WI38 (cell line): ENCODE measurements at regions not wholly inside any gene's neighbourhood (a gene's known extent, or its start where the extent isn't known, plus 50 kb on each side); places are given as distances from the start of the nearest gene placed in this dataset.

ENCODE experiments used
- H3K4me3 ChIP-seq: 2 replicates; pipeline ENCODE4 v1.5.1; 2011; ENCODE audit warnings: low read depth, mild to moderate bottlenecking, control low read depth, low read length
- TF ChIP-seq, protein P1 (sequence below): IDR thresholded peaks from 2 replicates; pipeline ENCODE4 v1.5.1; 2012; ENCODE audit warnings: low read depth, mild to moderate bottlenecking, control low read depth, low read length

DNA sequence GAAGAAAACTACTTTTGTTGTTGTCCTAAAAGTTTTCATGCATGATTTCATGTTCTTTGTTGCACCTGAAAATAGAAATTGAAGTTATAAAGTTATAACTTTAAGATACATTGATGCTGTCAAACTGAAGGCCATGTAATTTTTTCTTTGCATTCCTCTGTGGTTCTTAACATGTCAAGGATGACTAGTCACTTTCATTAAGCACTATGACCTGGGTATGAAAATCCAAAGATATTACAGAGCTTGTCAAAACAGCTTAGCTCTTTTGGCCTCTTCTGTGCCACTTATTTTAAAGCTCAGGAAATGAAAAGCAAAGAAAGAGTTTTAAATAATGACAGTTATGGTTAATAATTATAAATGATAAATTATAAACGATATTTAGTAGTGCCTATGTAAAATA lies 241.6 kb upstream of the CACNA2D1 start:
- TF ChIP-seq, protein P1, sequence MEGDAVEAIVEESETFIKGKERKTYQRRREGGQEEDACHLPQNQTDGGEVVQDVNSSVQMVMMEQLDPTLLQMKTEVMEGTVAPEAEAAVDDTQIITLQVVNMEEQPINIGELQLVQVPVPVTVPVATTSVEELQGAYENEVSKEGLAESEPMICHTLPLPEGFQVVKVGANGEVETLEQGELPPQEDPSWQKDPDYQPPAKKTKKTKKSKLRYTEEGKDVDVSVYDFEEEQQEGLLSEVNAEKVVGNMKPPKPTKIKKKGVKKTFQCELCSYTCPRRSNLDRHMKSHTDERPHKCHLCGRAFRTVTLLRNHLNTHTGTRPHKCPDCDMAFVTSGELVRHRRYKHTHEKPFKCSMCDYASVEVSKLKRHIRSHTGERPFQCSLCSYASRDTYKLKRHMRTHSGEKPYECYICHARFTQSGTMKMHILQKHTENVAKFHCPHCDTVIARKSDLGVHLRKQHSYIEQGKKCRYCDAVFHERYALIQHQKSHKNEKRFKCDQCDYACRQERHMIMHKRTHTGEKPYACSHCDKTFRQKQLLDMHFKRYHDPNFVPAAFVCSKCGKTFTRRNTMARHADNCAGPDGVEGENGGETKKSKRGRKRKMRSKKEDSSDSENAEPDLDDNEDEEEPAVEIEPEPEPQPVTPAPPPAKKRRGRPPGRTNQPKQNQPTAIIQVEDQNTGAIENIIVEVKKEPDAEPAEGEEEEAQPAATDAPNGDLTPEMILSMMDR = no peak
- no peak overlapping the region for H3K4me3 ChIP-seq

DNA sequence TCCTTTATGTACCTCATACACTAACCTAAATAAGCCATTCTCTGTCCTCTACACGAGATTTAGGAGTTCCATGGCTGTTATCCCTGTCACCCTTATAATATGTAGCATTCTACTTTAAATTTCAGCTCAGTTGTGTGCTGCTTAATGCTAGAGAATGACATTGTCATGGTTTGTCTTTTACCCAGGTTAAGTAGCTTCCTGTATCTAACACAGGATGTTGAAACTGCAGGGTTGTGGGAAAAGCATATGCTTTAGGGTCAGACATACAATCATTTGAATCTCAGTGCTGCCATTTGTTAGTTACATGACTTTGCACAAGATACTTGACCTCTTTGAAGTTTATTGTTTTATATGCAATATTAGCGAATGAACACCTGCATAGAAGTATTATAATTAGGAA lies 235.1 kb upstream of the CACNA2D1 start:
- TF ChIP-seq, protein P1 = no peak

DNA sequence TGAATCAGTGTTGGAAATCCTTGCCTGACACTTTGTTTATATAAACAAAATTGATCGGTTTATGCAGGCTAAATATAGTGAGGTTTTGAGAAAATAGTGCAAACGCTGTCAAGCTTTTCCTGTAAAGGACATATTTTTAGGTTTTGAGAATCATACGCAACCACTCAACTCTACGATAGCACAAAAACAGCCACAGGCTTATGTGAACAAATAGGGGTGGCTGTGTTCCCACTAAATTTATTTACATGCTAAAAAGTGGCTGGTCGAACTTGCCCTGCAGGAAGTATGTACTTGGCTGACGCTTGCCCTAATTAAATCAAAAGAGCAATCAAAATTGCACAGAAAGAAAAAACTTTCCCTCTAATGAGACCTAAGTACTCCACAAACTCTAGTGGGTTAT lies 234.7 kb upstream of the CACNA2D1 start:
- TF ChIP-seq, protein P1 = no peak
- no peak overlapping the region for H3K4me3 ChIP-seq

More for the DNA sequence above, 235.1 kb upstream of the CACNA2D1 start:
- H3K4me3 ChIP-seq = no peak overlapping the region

DNA sequence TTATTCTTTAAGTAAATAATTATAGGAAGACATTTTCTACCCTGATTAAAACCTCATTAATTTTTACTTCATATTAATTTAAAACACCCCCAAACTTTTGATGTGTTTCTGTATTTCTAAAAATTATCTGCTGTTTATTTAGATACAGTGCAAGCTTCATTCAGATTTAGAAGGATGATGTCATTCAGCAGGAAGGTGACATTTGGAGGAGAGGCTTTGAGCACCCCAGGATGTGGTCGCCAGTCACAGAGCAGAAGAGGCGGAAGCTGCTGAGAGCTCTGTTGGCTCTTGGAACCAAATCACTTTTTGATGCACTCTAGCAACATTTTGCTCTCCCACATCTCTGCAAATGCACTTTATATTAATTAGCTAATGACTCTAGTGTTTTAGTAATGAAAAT lies 233.9 kb upstream of the CACNA2D1 start:
- no peak overlapping the region for H3K4me3 ChIP-seq
- TF ChIP-seq, protein P1 = no peak

DNA sequence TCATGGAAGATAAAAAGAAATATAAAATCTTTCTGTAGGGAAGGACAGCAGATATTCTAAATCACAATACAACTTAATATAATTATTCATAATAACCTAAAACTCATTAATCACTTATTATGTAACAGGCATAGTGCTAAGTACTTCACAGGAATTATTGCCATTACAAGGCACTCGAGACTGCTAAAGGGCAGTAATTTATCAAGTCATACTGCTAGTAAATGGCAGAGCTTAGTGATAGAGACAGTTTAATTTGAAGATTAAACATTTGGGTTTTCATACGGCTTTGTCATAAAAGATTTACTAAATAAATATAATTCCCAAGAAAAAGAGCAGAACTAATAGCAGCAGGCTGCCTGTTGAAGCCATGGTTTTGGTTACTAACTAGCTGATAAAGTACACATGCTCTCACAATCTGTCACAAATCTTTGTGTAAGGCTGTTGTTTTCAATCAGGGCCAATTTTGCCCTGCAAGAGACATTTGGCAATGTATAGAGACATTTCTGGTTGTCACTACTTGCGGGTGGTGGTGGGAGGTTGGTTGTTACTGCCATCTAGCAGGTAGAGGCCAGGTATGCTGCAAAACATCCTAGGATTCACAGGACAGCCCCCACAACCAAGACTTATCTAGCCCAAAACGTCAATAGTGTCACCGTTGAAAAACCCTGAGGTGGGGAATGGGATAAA lies 233.3 kb upstream of the CACNA2D1 start:
- TF ChIP-seq, protein P1 = no peak

DNA sequence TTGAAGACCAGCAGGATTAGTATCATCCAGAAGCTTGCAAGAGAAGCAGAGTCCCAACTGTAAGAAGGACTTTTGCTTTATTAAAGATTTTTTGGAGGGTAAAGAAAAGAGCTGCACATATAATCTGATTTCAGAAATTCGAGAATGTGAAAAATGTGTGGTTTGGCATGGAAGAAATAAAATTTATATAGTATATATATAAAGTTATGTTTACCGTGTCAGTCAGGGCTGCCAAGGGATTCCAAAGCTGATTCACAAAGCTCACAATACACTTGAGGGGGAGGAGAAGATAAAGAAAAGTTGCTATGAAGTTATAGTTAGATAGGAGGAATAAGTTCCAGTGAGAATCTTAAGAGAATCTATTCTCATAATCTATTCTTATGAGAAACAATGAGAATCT lies 231.8 kb upstream of the CACNA2D1 start:
- TF ChIP-seq, protein P1 = no peak
- H3K4me3 ChIP-seq = no peak overlapping the region

More for the DNA sequence above, 233.3 kb upstream of the CACNA2D1 start:
- H3K4me3 ChIP-seq = no peak overlapping the region

DNA sequence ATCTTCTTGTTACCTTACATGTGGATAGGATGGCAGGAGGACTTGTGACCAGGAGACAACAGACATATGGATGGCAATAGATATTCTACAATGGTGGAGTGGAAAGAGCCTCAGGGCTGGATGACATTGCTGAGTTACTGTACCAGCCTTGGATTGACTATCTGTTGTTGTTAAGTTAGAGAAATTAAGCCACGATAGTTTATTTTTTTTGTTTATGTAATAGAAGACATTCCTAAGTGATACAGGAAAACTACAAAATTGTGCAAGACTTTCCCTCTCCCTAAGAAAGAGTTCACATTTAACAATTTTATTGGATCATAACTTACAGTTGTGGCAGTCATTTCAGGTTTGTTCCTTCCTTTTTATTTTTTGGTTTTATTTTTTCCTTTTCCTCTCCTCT lies 230.7 kb upstream of the CACNA2D1 start:
- no peak overlapping the region for H3K4me3 ChIP-seq
- TF ChIP-seq, protein P1 = no peak
